ACC112 (cell line): ENCODE measurements at regions not wholly inside any gene's neighbourhood (a gene's known extent, or its start where the extent isn't known, plus 50 kb on each side); places are given as distances from the start of the nearest gene placed in this dataset.

Experiments used
- H2AFZ ChIP-seq: fragments of 200-600 bp; sonication (generic); one replicate; pipeline ENCODE4 v1.6.0; 2017; ENCODE audit warnings: antibody characterized with exemption, low read length; ENCODE audit not compliant: unreplicated experiment
- H3K27ac ChIP-seq: fragments of 200-600 bp; sonication (generic); 2 replicates; pipeline ENCODE4 v1.5.1; 2014; ENCODE audit warnings: low read depth, mild to moderate bottlenecking, antibody characterized with exemption, low read length, moderate library complexity
- H3K27me3 ChIP-seq: fragments of 200-600 bp; sonication (generic); 2 replicates; pipeline ENCODE4 v1.6.1; 2014; ENCODE audit warnings: mild to moderate bottlenecking, antibody characterized with exemption, low read length, moderate library complexity, mixed read lengths; ENCODE audit not compliant: insufficient read depth
- H3K36me3 ChIP-seq: fragments of 200-600 bp; sonication (generic); 2 replicates; pipeline ENCODE4 v1.6.1; 2016; ENCODE audit warnings: mild to moderate bottlenecking, antibody characterized with exemption, low read length, moderate library complexity, mixed read lengths; ENCODE audit not compliant: insufficient read depth
- H3K4me1 ChIP-seq: fragments of 200-600 bp; sonication (generic); one replicate; pipeline ENCODE4 v1.6.1; 2016; ENCODE audit warnings: low read length, mixed read lengths; ENCODE audit not compliant: insufficient read depth, unreplicated experiment, control insufficient read depth
- H3K4me3 ChIP-seq: fragments of 200-600 bp; sonication (generic); 2 replicates; pipeline ENCODE4 v1.5.1; 2014; ENCODE audit warnings: mild to moderate bottlenecking, low read depth, low read length
- H3K79me2 ChIP-seq: fragments of 200-600 bp; sonication (generic); one replicate; pipeline ENCODE4 v1.6.0; 2016; ENCODE audit warnings: low read length; ENCODE audit not compliant: control insufficient read depth, unreplicated experiment, insufficient read depth

DNA sequence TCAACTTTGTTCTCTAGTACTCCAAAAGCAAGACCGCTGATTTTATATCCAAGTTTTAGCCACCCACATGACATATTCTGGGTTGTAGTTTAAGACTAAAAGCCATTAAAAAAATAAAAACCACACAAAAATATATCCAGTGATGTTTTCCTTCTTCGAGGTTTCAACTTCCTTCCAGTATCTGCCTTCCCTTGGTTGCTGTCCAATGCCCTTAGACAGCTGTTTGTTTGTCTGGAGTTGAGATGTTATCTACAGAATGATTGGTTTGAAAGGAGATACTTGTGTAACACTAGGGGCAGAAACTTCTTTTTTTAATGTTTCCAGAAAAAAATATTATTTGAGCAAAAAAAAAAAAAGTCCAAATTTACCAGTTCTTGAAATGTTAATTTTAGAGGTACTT, 591.5 kb upstream of the PCDH9 start:
- no peaks in the 10 kb centered on the region for H3K79me2 ChIP-seq
- no peak overlapping the region for H2AFZ ChIP-seq

DNA sequence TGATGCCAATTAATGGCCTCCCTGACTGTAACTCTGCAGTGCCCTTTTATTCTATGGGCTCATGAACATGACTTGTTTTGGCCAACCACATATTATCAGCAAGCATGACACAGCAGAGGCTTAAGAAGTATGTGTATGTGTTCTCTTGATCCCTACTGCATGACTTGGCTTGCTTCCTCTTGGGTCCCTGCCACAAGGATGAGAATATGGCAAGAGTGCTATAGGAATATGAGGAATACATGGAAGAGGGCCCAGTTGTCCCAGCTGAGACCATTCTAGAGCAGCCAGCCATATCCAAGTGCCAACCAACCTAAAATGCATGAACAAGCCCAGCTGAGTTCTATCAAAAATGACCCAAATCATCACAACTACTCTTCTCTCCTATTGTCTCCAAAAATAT, 576.7 kb upstream of the PCDH9 start:
- no peak overlapping the region for H2AFZ ChIP-seq
- no peak overlapping the region for H3K4me3 ChIP-seq
- H3K27me3 ChIP-seq: no peaks in the 10 kb centered on the region
- H3K27ac ChIP-seq: no peak overlapping the region
- H3K4me1 ChIP-seq: no peaks in the 10 kb centered on the region
- no peaks in the 10 kb centered on the region for H3K79me2 ChIP-seq
- no peaks in the 10 kb centered on the region for H3K36me3 ChIP-seq

More for the DNA sequence above, 591.5 kb upstream of the PCDH9 start:
- H3K4me1 ChIP-seq: no peaks in the 10 kb centered on the region
- no peaks in the 10 kb centered on the region for H3K36me3 ChIP-seq
- H3K27ac ChIP-seq: no peak overlapping the region
- no peak overlapping the region for H3K4me3 ChIP-seq
- no peaks in the 10 kb centered on the region for H3K27me3 ChIP-seq

DNA sequence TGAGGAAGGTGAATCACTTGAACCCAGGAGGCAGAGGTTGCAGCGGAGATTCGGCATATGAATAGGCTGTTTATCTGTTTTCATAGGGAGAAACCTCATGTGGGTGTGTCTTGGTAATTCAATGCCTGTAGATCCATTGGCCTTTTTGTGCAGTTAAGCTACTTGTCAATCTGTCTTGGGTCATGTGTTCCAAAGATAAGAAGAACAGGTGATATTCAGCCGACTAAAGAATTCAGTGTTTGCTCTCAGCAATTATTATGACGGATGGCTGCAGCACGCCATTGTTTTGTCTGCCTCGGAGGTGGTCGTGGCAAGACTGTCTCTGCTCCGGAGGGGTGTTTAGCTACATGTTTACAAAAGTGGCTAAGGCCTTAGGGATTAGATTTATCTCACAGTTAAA, 573.0 kb upstream of the PCDH9 start:
- Histone ChIP-seq H3K27ac (no peak overlapping the region), H2AFZ (no peak overlapping the region), H3K79me2 (no peaks in the 10 kb centered on the region)

DNA sequence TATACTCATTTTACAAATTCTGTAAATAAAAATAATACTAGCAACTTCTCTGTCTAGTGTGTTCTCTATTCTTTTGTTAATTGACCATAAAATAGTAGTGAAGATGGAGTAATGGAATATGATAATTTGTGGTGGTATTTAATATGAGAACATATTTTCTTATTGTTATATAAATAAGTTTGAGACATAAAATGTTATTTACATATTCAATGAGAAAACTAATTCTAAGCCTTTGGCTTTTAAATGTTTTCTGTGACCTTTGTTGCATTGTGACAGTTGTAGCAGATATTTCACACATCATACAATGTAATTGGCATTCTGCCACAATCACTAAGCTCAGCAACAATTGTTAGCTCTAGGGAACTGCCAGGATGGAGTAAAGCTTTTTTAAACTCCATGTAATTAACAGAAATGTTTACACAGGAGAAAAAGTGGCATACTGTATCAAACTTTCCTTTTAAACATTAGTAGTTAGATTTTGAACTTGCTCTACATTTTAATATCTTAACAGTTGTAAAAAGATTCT, 562.1 kb upstream of the PCDH9 start:
- Histone ChIP-seq H3K27me3 (no peaks in the 10 kb centered on the region), H2AFZ (no peak overlapping the region), H3K36me3 (no peaks in the 10 kb centered on the region), H3K79me2 (no peaks in the 10 kb centered on the region), H3K4me1 (no peaks in the 10 kb centered on the region), H3K4me3 (no peak overlapping the region), H3K27ac (no peak overlapping the region)

More for the DNA sequence above, 573.0 kb upstream of the PCDH9 start:
- Histone ChIP-seq H3K4me1 (no peaks in the 10 kb centered on the region), H3K36me3 (no peaks in the 10 kb centered on the region), H3K4me3 (no peak overlapping the region), H3K27me3 (no peaks in the 10 kb centered on the region)

DNA sequence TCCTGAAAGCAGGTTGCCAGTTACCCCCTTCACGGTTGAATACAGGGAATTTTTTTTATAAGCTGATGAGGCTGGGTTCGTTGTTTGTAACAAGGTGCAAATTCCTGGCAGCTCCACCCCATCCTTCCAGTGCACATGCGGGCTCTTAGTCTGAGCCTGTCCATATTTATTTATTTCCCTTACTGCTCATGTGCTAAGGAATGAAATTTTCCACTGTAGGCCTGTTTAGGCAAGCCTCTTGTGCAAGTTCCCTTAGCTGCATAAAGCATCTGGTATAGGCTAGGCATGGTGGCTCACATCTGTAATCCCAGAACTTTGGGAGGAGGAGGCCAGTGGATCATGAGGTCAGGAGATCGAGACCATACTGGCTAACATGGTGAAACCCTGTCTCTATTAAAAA, 560.9 kb upstream of the PCDH9 start:
- no peak overlapping the region for H3K4me3 ChIP-seq
- no peak overlapping the region for H3K27ac ChIP-seq
- no peaks in the 10 kb centered on the region for H3K36me3 ChIP-seq
- H2AFZ ChIP-seq: no peak overlapping the region
- no peaks in the 10 kb centered on the region for H3K27me3 ChIP-seq
- H3K4me1 ChIP-seq: no peaks in the 10 kb centered on the region
- no peaks in the 10 kb centered on the region for H3K79me2 ChIP-seq

DNA sequence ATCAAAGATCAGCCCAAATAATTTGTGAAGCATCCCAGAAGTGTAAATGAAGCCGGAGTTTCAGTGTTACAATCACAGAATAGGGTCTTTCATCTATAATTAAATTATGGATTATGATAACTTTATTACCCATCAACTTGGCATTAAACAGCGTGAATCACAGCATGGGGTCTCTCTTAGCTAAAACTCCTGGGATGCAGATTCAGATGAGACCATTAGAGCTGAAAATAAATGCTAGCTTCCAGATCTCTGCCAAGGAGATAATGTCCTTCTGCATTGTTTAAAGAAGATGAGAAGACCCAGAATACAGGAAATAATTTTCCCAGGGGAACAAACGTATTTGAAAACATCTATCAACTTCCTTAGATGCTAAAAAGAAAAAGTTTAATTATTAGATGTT, 546.0 kb upstream of the PCDH9 start:
- H2AFZ ChIP-seq: no peak overlapping the region
- no peak overlapping the region for H3K4me3 ChIP-seq
- H3K36me3 ChIP-seq: no peaks in the 10 kb centered on the region
- no peaks in the 10 kb centered on the region for H3K4me1 ChIP-seq
- H3K27ac ChIP-seq: no peak overlapping the region
- no peaks in the 10 kb centered on the region for H3K27me3 ChIP-seq
- no peaks in the 10 kb centered on the region for H3K79me2 ChIP-seq

DNA sequence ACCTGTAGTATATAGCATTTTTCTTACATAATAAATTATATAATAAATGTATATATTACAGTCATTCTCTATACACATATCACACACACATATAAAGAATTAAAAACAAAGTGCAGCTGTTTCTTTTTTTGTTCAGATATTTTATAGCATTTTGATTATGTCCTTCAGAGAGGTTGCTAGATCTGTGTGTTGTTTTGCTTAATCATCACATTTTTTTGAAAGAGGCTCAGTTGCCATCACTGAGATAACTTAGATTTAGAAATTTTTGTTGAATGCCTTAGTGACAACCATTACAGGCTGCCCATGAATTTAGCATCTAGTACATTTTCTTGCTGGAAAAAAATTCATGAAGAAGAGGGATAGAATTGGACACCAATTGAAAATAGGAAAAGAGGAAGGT, 545.2 kb upstream of the PCDH9 start:
- no peaks in the 10 kb centered on the region for H3K36me3 ChIP-seq
- no peaks in the 10 kb centered on the region for H3K79me2 ChIP-seq
- no peaks in the 10 kb centered on the region for H3K27me3 ChIP-seq
- H3K4me1 ChIP-seq: no peaks in the 10 kb centered on the region
- H3K4me3 ChIP-seq: no peak overlapping the region
- no peak overlapping the region for H3K27ac ChIP-seq
- H2AFZ ChIP-seq: no peak overlapping the region

DNA sequence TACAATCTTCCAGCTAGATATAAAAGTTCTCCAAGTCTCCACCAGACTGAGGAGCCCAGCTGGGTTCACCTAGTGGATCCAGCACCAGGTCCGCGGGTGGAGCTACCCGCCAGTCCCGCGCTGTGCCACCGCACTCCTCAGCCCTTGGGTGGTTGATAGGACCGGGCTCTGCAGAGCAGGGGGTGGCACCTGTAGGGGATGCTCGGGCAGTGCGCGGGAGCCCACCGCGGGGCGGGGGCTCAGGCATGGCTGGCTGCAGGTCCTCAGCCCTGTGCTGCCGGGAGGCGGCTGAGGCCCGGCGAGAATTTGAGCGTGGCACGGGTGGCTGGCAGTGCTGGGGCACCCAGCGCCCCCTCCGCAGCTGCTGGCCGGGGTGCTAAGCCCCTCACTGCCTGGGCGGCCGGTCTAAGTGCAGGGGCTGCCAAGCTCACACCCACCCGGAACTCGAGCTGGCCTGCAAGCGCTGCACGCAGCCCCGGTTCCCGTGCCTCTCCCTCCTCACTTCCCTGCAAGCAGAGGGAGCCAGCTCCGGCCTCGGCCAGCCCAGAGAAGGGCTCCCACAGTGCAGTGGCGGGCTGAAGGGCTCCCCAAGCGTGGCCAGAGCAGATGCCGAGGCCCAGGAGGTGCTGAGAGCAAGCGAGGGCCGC, 542.8 kb upstream of the PCDH9 start:
- Histone ChIP-seq H3K4me1 (no peaks in the 10 kb centered on the region), H3K79me2 (no peaks in the 10 kb centered on the region), H3K36me3 (no peaks in the 10 kb centered on the region), H3K27ac (no peak overlapping the region), H3K4me3 (no peak overlapping the region), H2AFZ (no peak overlapping the region), H3K27me3 (no peaks in the 10 kb centered on the region)

DNA sequence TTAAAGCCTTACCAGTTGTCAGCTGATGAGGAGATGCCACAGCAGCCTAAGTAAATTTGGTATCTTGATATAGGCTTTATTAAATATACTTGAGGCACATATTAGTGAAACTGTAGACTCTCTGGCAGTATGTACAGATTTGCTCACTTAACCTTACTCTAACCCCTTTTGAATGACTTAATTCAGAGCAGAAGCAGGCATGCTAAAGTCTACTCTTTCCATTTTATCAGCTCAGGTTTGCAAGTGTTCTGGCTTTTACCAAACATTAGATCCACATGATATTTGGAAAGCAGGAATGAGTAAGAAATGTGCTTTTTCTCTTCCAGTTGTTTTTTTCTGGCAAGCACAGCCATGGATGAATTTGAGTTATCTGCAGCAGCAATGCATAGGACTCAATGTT, 541.0 kb upstream of the PCDH9 start:
- Histone ChIP-seq H3K36me3 (no peaks in the 10 kb centered on the region), H2AFZ (no peak overlapping the region), H3K4me1 (no peaks in the 10 kb centered on the region), H3K27ac (no peak overlapping the region), H3K4me3 (no peak overlapping the region), H3K79me2 (no peaks in the 10 kb centered on the region), H3K27me3 (no peaks in the 10 kb centered on the region)

DNA sequence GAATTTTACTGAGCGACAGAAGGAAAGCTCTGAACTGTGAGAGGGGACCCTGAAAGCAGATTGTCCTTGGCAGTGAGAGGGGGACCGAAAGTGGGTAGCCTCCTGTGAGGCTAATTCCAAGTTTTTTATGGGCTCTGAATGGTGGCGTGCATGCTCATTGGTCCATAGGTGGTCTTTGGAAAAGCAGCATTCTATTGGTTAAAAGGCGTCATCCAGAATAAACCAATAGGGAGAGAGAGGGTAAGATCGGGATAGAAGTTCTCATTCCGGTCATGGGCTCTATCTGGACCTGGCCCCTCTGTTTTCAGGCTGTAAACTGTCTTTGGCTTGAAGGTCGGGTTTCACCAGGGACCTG, 539.8 kb upstream of the PCDH9 start:
- no peak overlapping the region for H3K4me3 ChIP-seq
- H2AFZ ChIP-seq: no peak overlapping the region
- H3K36me3 ChIP-seq: no peaks in the 10 kb centered on the region

DNA sequence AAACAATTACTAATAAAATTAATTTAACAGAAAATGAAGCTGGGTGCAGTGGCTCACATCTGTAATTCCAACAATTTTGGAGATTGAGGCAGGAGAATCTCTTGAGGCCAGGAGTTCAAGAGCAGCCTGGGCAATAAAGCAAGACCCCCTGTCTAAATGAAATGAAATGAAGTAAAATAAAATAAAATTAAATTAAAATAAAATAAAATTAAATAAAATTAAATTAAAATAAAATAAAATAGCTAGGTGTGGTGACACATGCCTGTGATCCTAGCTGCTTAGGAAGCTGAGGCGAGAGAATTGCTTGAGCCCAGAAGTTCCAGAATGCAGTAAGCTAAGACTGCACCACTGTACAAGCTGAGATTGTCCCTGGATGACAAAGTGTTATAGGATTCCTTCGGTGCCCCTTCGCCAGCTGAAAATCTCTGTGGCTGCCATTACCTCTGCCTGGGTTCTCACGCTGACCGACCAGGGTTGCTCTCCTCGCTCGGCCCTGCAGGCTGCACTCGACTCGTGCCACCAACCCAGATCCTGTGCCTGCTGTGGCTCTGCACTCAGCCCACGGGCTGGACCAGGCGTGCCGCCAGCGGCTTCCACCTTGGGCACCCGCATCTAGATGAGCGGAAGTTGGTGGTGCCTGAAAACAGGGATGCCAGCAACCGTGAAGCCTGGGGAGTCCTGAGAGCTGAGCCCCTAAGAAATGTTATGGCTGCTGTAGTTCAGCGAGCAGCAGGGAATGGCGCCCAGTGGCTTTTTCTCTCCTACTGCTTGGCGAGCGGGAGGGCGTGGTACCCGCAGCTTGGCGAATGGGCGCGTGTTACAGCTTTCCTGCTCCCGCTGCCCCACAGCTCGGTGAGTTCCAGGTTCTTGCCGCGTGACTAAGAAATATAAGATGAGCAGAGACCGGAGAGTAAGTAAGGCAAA, 539.2 kb upstream of the PCDH9 start:
- no peak overlapping the region for H2AFZ ChIP-seq
- H3K27me3 ChIP-seq: no peaks in the 10 kb centered on the region
- H3K27ac ChIP-seq: no peak overlapping the region
- no peak overlapping the region for H3K4me3 ChIP-seq
- no peaks in the 10 kb centered on the region for H3K36me3 ChIP-seq
- no peaks in the 10 kb centered on the region for H3K4me1 ChIP-seq
- H3K79me2 ChIP-seq: no peaks in the 10 kb centered on the region

More for the DNA sequence above, 539.8 kb upstream of the PCDH9 start:
- no peaks in the 10 kb centered on the region for H3K4me1 ChIP-seq
- H3K27me3 ChIP-seq: no peaks in the 10 kb centered on the region
- H3K79me2 ChIP-seq: no peaks in the 10 kb centered on the region
- H3K27ac ChIP-seq: no peak overlapping the region
